NCI-H748 (cell line): ENCODE measurements at regions not wholly inside any gene's neighbourhood (a gene's known extent, or its start where the extent isn't known, plus 50 kb on each side); places are given as distances from the start of the nearest gene placed in this dataset.

Experiments used
- DNase-seq: peaks from one replicate; lab custom pipeline; 2025; ENCODE audit not compliant: unreplicated experiment; lab: John Stamatoyannopoulos, UW

- DNase-seq = no peak
Measured at GRCh38 chr17:27240086-27240801, 53.7 kb upstream of the WSB1 start.

GRCh38 chr17:27240802-27241155 lies 53.1 kb upstream of the WSB1 start:
- DNase-seq = peak; percentile 11

- peak; percentile 25 for DNase-seq
Measured at GRCh38 chr17:27241346-27241946, 52.5 kb upstream of the WSB1 start.

GRCh38 chr17:27242951-27243350 lies 51.0 kb upstream of the WSB1 start:
- DNase-seq = no peak

GRCh38 chr17:27244011-27244410 lies 49.9 kb upstream of the WSB1 start:
- no peak for DNase-seq
